WTC11 (cell line): ENCODE measurements at regions not wholly inside any gene's neighbourhood (a gene's known extent, or its start where the extent isn't known, plus 50 kb on each side); places are given as distances from the start of the nearest gene placed in this dataset.

Experiments
- ATAC-seq: fragments of 200-7000 bp; cut with Tn5 transposase; 2 replicates; pipeline ENCODE4 v1.10.0; 2021; ENCODE audit warnings: mild to moderate bottlenecking, moderate library complexity
- CTCF ChIA-PET: fragments of 300-600 bp; sonication (Branson Sonifier 250); formaldehyde crosslinking; loops from one replicate; lab custom pipeline; 2021; ENCODE audit warnings: antibody characterized with exemption; lab: Charles Lee
- POLR2A ChIA-PET: fragments of 350-600 bp; sonication (Branson Sonifier 250); formaldehyde crosslinking; loops from one replicate; lab custom pipeline; 2021; ENCODE audit warnings: antibody characterized with exemption; lab: Charles Lee
- DNase-seq: peaks from one replicate; pipeline ENCODE4 v3.0.0; 2021; ENCODE audit warnings: low spot score
- H3K27ac Mint-ChIP-seq: 2 replicates; pipeline ENCODE4 v1.8.0; 2021; ENCODE audit warnings: mixed read lengths
- H3K27me3 Mint-ChIP-seq: 2 replicates; pipeline ENCODE4 v1.8.0; 2021; ENCODE audit warnings: low read depth, mild to moderate bottlenecking, moderate library complexity, mixed read lengths
- H3K36me3 Mint-ChIP-seq: 2 replicates; pipeline ENCODE4 v1.8.0; 2021; ENCODE audit warnings: mixed read lengths
- H3K4me1 Mint-ChIP-seq: 2 replicates; pipeline ENCODE4 v1.8.0; 2022; ENCODE audit warnings: mixed read lengths
- H3K4me3 Mint-ChIP-seq: 2 replicates; pipeline ENCODE4 v1.8.0; 2021; ENCODE audit warnings: mild to moderate bottlenecking, moderate library complexity, mixed read lengths
- H3K9me3 Mint-ChIP-seq: 2 replicates; pipeline ENCODE4 v1.8.0; 2021; ENCODE audit warnings: mixed read lengths
- CREB1 ChIP-seq: sonication (generic); formaldehyde crosslinking; IDR thresholded peaks from 2 replicates; pipeline ENCODE4 v1.8.0; 2023; ENCODE audit warnings: mild to moderate bottlenecking, missing genetic modification reagents
- EMX1 ChIP-seq: fragments of 250-450 bp; sonication (Bioruptor Pico); IDR thresholded peaks from 2 replicates; pipeline ENCODE4 v1.8.0; 2021; ENCODE audit warnings: mild to moderate bottlenecking
- ESRRA ChIP-seq: sonication (generic); formaldehyde crosslinking; IDR thresholded peaks from 2 replicates; pipeline ENCODE4 v1.8.1; 2022; ENCODE audit warnings: mild to moderate bottlenecking, missing genetic modification reagents, borderline replicate concordance
- FOXJ3 ChIP-seq: sonication (generic); formaldehyde crosslinking; IDR thresholded peaks from 2 replicates; pipeline ENCODE4 v1.9.0; 2021; ENCODE audit warnings: missing genetic modification reagents, mild to moderate bottlenecking, borderline replicate concordance
- FOXP1 ChIP-seq: sonication (generic); formaldehyde crosslinking; IDR thresholded peaks from 2 replicates; pipeline ENCODE4 v1.8.0; 2022; ENCODE audit warnings: missing genetic modification reagents, mild to moderate bottlenecking, moderate library complexity, borderline replicate concordance
- GABPB1 ChIP-seq: sonication (generic); formaldehyde crosslinking; IDR thresholded peaks from 2 replicates; pipeline ENCODE4 v1.8.1; 2023; ENCODE audit warnings: mild to moderate bottlenecking, missing genetic modification reagents
- GRHL2 ChIP-seq: fragments of 250-450 bp; sonication (Bioruptor Pico); IDR thresholded peaks from 2 replicates; pipeline ENCODE4 v1.8.0; 2022; ENCODE audit warnings: mild to moderate bottlenecking, moderate library complexity; ENCODE audit not compliant: insufficient replicate concordance, severe bottlenecking
- MYBL2 ChIP-seq: sonication (generic); formaldehyde crosslinking; IDR thresholded peaks from 2 replicates; pipeline ENCODE4 v1.8.1; 2023; ENCODE audit warnings: mild to moderate bottlenecking, moderate library complexity, missing genetic modification reagents
- ZBTB21 ChIP-seq: sonication (generic); formaldehyde crosslinking; IDR thresholded peaks from 2 replicates; pipeline ENCODE4 v1.8.1; 2023; ENCODE audit warnings: mild to moderate bottlenecking, missing genetic modification reagents, borderline replicate concordance
- ZNF219 ChIP-seq: sonication (generic); formaldehyde crosslinking; IDR thresholded peaks from 2 replicates; pipeline ENCODE4 v1.8.0; 2023; ENCODE audit warnings: missing genetic modification reagents, mild to moderate bottlenecking, borderline replicate concordance
- ZNF416 ChIP-seq: fragments of 250-450 bp; sonication (Bioruptor Pico); IDR thresholded peaks from 2 replicates; pipeline ENCODE4 v1.9.0; 2021; ENCODE audit warnings: mild to moderate bottlenecking, inconsistent platforms
- TF ChIP-seq, protein P1 (sequence below): fragments of 250-450 bp; sonication (Bioruptor Pico); IDR thresholded peaks from 2 replicates; pipeline ENCODE4 v1.9.0; 2021; ENCODE audit warnings: mild to moderate bottlenecking
- TF ChIP-seq, protein P2 (sequence below): sonication (generic); formaldehyde crosslinking; IDR thresholded peaks from 2 replicates; pipeline ENCODE4 v1.8.1; 2022; ENCODE audit warnings: mild to moderate bottlenecking, moderate library complexity, missing genetic modification reagents
- TF ChIP-seq, protein P3 (sequence below): sonication (generic); formaldehyde crosslinking; IDR thresholded peaks from 2 replicates; pipeline ENCODE4 v1.8.0; 2023; ENCODE audit warnings: missing genetic modification reagents
- TF ChIP-seq, protein P4 (sequence below): sonication (generic); formaldehyde crosslinking; IDR thresholded peaks from 2 replicates; pipeline ENCODE4 v1.8.1; 2023; ENCODE audit warnings: mild to moderate bottlenecking, missing genetic modification reagents, moderate library complexity
- TF ChIP-seq, protein P5 (sequence below): sonication (generic); formaldehyde crosslinking; IDR thresholded peaks from 2 replicates; pipeline ENCODE4 v1.8.1; 2022; ENCODE audit warnings: low read depth, mild to moderate bottlenecking, moderate library complexity, missing genetic modification reagents, borderline replicate concordance
- TF ChIP-seq, protein P6 (sequence below): sonication (generic); formaldehyde crosslinking; conservative IDR thresholded peaks from 2 replicates; pipeline ENCODE4 v1.8.1; 2022; ENCODE audit warnings: mild to moderate bottlenecking, missing genetic modification reagents
- TF ChIP-seq, protein P7 (sequence below): sonication (generic); formaldehyde crosslinking; IDR thresholded peaks from 2 replicates; pipeline ENCODE4 v1.8.1; 2023; ENCODE audit warnings: mild to moderate bottlenecking, missing genetic modification reagents
- TF ChIP-seq, protein P8 (sequence below): sonication (generic); formaldehyde crosslinking; IDR thresholded peaks from 2 replicates; pipeline ENCODE4 v1.8.0; 2022; ENCODE audit warnings: mild to moderate bottlenecking, missing genetic modification reagents
- TF ChIP-seq, protein P9 (sequence below): fragments of 200-600 bp; IDR thresholded peaks from 2 replicates; pipeline ENCODE4 v1.8.0; 2022; ENCODE audit warnings: antibody characterized with exemption
- TF ChIP-seq, protein P10 (sequence below): fragments of 250-450 bp; sonication (Bioruptor Pico); IDR thresholded peaks from 2 replicates; pipeline ENCODE4 v1.9.0; 2021; ENCODE audit warnings: mild to moderate bottlenecking
- TF ChIP-seq, protein P11 (sequence below): fragments of 250-450 bp; sonication (Bioruptor Pico); IDR thresholded peaks from 2 replicates; pipeline ENCODE4 v1.8.0; 2021; ENCODE audit warnings: mild to moderate bottlenecking

DNA sequence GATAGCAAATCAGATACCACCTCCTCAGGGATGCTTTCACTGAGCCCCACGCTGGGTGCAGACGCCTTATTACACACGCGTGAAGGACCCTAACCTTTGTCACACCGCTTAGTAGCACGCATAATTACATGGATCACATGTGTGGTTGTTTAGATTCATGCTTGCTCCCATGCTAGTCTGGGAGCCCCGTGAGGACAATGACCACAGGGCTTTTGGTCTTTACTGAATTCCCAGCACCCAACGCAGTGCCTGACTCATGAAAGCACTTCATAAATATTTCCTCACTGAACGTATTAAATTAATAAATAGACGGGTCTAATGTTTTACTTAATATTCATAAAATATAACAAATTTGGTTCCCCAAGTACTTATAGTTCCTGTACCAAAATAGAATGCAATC is 132.5 kb downstream of the ALDH8A1 start:
- DNase-seq: no peak
- Mint-ChIP-seq H3K4me1 (peaks cover 6% of the 10 kb centered on the region), H3K9me3 (no peaks in the 10 kb centered on the region)

DNA sequence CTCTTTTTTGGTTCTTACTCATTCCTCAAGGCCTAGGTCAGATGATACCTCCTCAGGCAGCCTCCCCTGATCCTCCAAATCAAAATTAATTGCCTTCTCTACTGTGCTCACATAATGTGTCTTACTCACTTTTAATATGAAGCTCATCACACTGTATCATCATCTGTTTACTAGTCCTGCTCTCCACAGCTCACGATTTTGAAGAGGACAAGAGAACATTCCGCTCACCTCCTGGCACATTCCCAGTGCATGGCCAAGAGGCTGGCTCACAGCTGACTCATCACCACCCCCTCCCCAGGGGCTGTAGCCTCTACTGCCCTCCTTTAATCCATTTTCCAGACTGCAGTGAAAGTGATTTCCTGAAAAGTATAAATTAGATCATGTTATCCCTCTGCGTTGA is 133.1 kb downstream of the ALDH8A1 start:
- Mint-ChIP-seq H3K36me3 (no peaks in the 10 kb centered on the region), H3K4me1 (peaks cover under 1% of the 10 kb centered on the region; the same call in 1 of the 2 replicates), H3K27ac (no peak overlapping the region), H3K9me3 (peaks cover 3% of the 10 kb centered on the region; the same call in 1 of the 2 replicates), H3K4me3 (no peak overlapping the region), H3K27me3 (no peaks in the 10 kb centered on the region)
- ATAC-seq (no peak), DNase-seq (no peak)
- ChIA-PET CTCF (no interaction called here), POLR2A (no interaction called here)
- TF ChIP-seq, protein P1, sequence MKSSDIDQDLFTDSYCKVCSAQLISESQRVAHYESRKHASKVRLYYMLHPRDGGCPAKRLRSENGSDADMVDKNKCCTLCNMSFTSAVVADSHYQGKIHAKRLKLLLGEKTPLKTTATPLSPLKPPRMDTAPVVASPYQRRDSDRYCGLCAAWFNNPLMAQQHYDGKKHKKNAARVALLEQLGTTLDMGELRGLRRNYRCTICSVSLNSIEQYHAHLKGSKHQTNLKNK: no peak
- TF ChIP-seq, protein P2, sequence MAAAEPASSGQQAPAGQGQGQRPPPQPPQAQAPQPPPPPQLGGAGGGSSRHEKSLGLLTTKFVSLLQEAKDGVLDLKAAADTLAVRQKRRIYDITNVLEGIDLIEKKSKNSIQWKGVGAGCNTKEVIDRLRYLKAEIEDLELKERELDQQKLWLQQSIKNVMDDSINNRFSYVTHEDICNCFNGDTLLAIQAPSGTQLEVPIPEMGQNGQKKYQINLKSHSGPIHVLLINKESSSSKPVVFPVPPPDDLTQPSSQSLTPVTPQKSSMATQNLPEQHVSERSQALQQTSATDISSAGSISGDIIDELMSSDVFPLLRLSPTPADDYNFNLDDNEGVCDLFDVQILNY: no peak
- TF ChIP-seq EMX1 (CRISPR knock-in tag) (no peak), MYBL2 (CRISPR knock-in tag) (no peak), ZNF416 (CRISPR knock-in tag) (no peak), ESRRA (CRISPR knock-in tag) (no peak), ZBTB21 (CRISPR knock-in tag) (no peak)
- TF ChIP-seq, protein P3, sequence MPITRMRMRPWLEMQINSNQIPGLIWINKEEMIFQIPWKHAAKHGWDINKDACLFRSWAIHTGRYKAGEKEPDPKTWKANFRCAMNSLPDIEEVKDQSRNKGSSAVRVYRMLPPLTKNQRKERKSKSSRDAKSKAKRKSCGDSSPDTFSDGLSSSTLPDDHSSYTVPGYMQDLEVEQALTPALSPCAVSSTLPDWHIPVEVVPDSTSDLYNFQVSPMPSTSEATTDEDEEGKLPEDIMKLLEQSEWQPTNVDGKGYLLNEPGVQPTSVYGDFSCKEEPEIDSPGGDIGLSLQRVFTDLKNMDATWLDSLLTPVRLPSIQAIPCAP (CRISPR knock-in tag): no peak
- TF ChIP-seq, protein P4, sequence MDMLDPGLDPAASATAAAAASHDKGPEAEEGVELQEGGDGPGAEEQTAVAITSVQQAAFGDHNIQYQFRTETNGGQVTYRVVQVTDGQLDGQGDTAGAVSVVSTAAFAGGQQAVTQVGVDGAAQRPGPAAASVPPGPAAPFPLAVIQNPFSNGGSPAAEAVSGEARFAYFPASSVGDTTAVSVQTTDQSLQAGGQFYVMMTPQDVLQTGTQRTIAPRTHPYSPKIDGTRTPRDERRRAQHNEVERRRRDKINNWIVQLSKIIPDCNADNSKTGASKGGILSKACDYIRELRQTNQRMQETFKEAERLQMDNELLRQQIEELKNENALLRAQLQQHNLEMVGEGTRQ: no peak
- TF ChIP-seq, protein P5, sequence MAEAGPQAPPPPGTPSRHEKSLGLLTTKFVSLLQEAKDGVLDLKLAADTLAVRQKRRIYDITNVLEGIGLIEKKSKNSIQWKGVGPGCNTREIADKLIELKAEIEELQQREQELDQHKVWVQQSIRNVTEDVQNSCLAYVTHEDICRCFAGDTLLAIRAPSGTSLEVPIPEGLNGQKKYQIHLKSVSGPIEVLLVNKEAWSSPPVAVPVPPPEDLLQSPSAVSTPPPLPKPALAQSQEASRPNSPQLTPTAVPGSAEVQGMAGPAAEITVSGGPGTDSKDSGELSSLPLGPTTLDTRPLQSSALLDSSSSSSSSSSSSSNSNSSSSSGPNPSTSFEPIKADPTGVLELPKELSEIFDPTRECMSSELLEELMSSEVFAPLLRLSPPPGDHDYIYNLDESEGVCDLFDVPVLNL: no peak

More for the DNA sequence above, 132.5 kb downstream of the ALDH8A1 start:
- no peaks in the 10 kb centered on the region for H3K36me3 Mint-ChIP-seq
- no peaks in the 10 kb centered on the region for H3K27me3 Mint-ChIP-seq
- H3K4me3 Mint-ChIP-seq: no peak overlapping the region
- no peak overlapping the region for H3K27ac Mint-ChIP-seq
- ChIA-PET POLR2A (no interaction called here), CTCF (no interaction called here)
- no peak for ATAC-seq
- no peak for TF ChIP-seq FOXP1 (CRISPR knock-in tag)
- TF ChIP-seq, protein P6, sequence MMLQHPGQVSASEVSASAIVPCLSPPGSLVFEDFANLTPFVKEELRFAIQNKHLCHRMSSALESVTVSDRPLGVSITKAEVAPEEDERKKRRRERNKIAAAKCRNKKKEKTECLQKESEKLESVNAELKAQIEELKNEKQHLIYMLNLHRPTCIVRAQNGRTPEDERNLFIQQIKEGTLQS (CRISPR knock-in tag): no peak
- TF ChIP-seq GABPB1 (CRISPR knock-in tag): no peak
- TF ChIP-seq ZNF219 (CRISPR knock-in tag): no peak
- TF ChIP-seq, protein P7, sequence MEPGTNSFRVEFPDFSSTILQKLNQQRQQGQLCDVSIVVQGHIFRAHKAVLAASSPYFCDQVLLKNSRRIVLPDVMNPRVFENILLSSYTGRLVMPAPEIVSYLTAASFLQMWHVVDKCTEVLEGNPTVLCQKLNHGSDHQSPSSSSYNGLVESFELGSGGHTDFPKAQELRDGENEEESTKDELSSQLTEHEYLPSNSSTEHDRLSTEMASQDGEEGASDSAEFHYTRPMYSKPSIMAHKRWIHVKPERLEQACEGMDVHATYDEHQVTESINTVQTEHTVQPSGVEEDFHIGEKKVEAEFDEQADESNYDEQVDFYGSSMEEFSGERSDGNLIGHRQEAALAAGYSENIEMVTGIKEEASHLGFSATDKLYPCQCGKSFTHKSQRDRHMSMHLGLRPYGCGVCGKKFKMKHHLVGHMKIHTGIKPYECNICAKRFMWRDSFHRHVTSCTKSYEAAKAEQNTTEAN: no peak
- TF ChIP-seq, protein P8, sequence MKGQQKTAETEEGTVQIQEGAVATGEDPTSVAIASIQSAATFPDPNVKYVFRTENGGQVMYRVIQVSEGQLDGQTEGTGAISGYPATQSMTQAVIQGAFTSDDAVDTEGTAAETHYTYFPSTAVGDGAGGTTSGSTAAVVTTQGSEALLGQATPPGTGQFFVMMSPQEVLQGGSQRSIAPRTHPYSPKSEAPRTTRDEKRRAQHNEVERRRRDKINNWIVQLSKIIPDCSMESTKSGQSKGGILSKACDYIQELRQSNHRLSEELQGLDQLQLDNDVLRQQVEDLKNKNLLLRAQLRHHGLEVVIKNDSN (CRISPR knock-in tag): no peak
- TF ChIP-seq FOXJ3: no peak
- TF ChIP-seq, protein P9, sequence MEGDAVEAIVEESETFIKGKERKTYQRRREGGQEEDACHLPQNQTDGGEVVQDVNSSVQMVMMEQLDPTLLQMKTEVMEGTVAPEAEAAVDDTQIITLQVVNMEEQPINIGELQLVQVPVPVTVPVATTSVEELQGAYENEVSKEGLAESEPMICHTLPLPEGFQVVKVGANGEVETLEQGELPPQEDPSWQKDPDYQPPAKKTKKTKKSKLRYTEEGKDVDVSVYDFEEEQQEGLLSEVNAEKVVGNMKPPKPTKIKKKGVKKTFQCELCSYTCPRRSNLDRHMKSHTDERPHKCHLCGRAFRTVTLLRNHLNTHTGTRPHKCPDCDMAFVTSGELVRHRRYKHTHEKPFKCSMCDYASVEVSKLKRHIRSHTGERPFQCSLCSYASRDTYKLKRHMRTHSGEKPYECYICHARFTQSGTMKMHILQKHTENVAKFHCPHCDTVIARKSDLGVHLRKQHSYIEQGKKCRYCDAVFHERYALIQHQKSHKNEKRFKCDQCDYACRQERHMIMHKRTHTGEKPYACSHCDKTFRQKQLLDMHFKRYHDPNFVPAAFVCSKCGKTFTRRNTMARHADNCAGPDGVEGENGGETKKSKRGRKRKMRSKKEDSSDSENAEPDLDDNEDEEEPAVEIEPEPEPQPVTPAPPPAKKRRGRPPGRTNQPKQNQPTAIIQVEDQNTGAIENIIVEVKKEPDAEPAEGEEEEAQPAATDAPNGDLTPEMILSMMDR: no peak
- TF ChIP-seq CREB1 (CRISPR knock-in tag): no peak
- TF ChIP-seq, protein P10, sequence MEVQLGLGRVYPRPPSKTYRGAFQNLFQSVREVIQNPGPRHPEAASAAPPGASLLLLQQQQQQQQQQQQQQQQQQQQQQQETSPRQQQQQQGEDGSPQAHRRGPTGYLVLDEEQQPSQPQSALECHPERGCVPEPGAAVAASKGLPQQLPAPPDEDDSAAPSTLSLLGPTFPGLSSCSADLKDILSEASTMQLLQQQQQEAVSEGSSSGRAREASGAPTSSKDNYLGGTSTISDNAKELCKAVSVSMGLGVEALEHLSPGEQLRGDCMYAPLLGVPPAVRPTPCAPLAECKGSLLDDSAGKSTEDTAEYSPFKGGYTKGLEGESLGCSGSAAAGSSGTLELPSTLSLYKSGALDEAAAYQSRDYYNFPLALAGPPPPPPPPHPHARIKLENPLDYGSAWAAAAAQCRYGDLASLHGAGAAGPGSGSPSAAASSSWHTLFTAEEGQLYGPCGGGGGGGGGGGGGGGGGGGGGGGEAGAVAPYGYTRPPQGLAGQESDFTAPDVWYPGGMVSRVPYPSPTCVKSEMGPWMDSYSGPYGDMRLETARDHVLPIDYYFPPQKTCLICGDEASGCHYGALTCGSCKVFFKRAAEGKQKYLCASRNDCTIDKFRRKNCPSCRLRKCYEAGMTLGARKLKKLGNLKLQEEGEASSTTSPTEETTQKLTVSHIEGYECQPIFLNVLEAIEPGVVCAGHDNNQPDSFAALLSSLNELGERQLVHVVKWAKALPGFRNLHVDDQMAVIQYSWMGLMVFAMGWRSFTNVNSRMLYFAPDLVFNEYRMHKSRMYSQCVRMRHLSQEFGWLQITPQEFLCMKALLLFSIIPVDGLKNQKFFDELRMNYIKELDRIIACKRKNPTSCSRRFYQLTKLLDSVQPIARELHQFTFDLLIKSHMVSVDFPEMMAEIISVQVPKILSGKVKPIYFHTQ: no peak
- TF ChIP-seq, protein P11, sequence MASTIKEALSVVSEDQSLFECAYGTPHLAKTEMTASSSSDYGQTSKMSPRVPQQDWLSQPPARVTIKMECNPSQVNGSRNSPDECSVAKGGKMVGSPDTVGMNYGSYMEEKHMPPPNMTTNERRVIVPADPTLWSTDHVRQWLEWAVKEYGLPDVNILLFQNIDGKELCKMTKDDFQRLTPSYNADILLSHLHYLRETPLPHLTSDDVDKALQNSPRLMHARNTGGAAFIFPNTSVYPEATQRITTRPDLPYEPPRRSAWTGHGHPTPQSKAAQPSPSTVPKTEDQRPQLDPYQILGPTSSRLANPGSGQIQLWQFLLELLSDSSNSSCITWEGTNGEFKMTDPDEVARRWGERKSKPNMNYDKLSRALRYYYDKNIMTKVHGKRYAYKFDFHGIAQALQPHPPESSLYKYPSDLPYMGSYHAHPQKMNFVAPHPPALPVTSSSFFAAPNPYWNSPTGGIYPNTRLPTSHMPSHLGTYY: no peak
- TF ChIP-seq GRHL2 (CRISPR knock-in tag): no peak
